ENCODE measurements at regions not wholly inside any gene's neighbourhood (a gene's known extent, or its start where the extent isn't known, plus 50 kb on each side); places are given as distances from the start of the nearest gene placed in this dataset.

DNA sequence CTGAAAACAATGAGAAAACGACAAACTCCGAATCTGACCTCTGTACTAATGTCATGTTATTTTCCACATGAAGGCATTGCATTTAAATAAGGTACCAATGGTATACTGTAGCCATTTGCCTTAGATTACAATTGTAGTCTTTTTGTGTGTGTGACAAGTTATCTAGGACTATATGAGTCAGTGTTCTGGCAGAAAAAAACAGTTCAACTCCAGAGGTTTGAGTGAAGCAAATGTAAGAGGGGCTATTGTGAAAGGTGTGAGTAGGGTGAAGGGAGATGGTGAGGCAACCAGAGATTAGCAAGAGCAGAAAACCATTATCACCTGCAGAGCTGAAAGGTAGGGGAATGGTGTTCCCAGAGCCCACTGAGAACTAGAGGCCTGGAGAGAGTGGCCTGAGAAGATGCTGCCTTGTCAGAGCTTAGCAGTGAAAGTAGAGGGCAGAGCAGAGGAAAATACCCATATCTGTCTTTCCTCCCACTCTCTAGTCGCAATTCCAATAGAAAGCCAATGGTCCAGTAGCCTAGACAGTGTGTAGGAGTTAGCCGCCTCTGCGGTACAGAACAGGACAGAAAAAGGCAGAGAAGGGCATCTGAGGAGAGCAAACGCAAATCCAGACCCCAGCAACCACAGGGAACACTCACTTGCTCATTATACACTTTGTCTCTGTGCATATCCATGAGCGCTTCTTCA is 112.2 kb downstream of the DYRK2 start:
- H3K36me3 ChIP-seq (ENCODE audit: control insufficient read depth, insufficient read depth, low read length, severe bottlenecking): no peaks in the 10 kb centered on the region
- H3K4me3 ChIP-seq (ENCODE audit: low read length): no peak overlapping the region
- no peaks in the 10 kb centered on the region for H3K9me3 ChIP-seq (ENCODE audit: control insufficient read depth, low read length)
- peaks cover 32% of the 10 kb centered on the region for H3K4me1 ChIP-seq (ENCODE audit: control insufficient read depth, insufficient read depth, low read length)
- H3K27me3 ChIP-seq (replicated peaks; ENCODE audit: control insufficient read depth, insufficient read depth, low read length): no peaks in the 10 kb centered on the region
- no peak for DNase-seq (ENCODE audit: low read depth)
- H3K9ac ChIP-seq (ENCODE audit: low read length): peak overlapping the region; percentile 3

DNA sequence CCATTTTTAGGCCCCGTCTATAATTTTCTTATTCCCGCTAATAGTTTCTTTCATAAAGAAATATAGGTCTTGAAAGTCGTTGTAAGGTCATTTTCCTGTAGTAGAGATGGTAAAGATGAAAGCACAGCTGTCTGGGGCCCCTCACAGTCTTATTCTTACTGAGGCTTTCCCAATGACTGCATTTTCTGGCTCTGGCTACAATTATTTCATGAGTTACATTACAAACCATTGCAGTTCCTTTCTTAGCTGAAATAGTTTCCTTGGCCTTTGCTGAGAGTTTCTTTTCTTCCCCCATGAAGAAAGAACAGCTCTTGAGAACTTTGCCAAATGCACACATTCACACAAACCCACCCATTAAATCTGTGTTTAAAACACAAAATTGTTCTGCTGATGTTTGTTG is 113.0 kb downstream of the DYRK2 start:
- Histone ChIP-seq H3K9ac (ENCODE audit: low read length) (peak overlapping the region; percentile 19), H3K36me3 (ENCODE audit: control insufficient read depth, insufficient read depth, low read length, severe bottlenecking) (no peaks in the 10 kb centered on the region), H3K4me1 (ENCODE audit: control insufficient read depth, insufficient read depth, low read length) (peaks cover 40% of the 10 kb centered on the region), H3K27me3 (replicated peaks; ENCODE audit: control insufficient read depth, insufficient read depth, low read length) (no peaks in the 10 kb centered on the region), H3K4me3 (ENCODE audit: low read length) (no peak overlapping the region), H3K9me3 (ENCODE audit: control insufficient read depth, low read length) (no peaks in the 10 kb centered on the region)
- peak; percentile 32 for DNase-seq (ENCODE audit: low read depth)

- Histone ChIP-seq H3K4me3 (ENCODE audit: low read length) (no peak overlapping the region), H3K36me3 (ENCODE audit: control insufficient read depth, insufficient read depth, low read length, severe bottlenecking) (no peaks in the 10 kb centered on the region), H3K9ac (ENCODE audit: low read length) (no peak overlapping the region), H3K27me3 (replicated peaks; ENCODE audit: control insufficient read depth, insufficient read depth, low read length) (no peaks in the 10 kb centered on the region), H3K4me1 (ENCODE audit: control insufficient read depth, insufficient read depth, low read length) (peaks cover 42% of the 10 kb centered on the region), H3K9me3 (ENCODE audit: control insufficient read depth, low read length) (no peaks in the 10 kb centered on the region)
- no peak for DNase-seq (ENCODE audit: low read depth)
Measured at GRCh38 chr12:67764055-67764454, 115.5 kb downstream of the DYRK2 start.

GRCh38 chr12:67764946-67765619 is 116.5 kb downstream of the DYRK2 start:
- H3K4me3 ChIP-seq (ENCODE audit: low read length): no peak overlapping the region
- DNase-seq (ENCODE audit: low read depth): no peak
- H3K9ac ChIP-seq (ENCODE audit: low read length): no peak overlapping the region
- H3K27me3 ChIP-seq (replicated peaks; ENCODE audit: control insufficient read depth, insufficient read depth, low read length): no peaks in the 10 kb centered on the region
- H3K36me3 ChIP-seq (ENCODE audit: control insufficient read depth, insufficient read depth, low read length, severe bottlenecking): no peaks in the 10 kb centered on the region
- H3K4me1 ChIP-seq (ENCODE audit: control insufficient read depth, insufficient read depth, low read length): peaks cover 38% of the 10 kb centered on the region
- H3K9me3 ChIP-seq (ENCODE audit: control insufficient read depth, low read length): no peaks in the 10 kb centered on the region

- Histone ChIP-seq H3K27me3 (replicated peaks; ENCODE audit: control insufficient read depth, insufficient read depth, low read length) (no peaks in the 10 kb centered on the region), H3K9ac (ENCODE audit: low read length) (no peak overlapping the region), H3K4me1 (ENCODE audit: control insufficient read depth, insufficient read depth, low read length) (peaks cover 29% of the 10 kb centered on the region), H3K36me3 (ENCODE audit: control insufficient read depth, insufficient read depth, low read length, severe bottlenecking) (no peaks in the 10 kb centered on the region), H3K9me3 (ENCODE audit: control insufficient read depth, low read length) (no peaks in the 10 kb centered on the region), H3K4me3 (ENCODE audit: low read length) (no peak overlapping the region)
- no peak for DNase-seq (ENCODE audit: low read depth)
Measured at GRCh38 chr12:67765776-67766766, 117.5 kb downstream of the DYRK2 start.

DNA sequence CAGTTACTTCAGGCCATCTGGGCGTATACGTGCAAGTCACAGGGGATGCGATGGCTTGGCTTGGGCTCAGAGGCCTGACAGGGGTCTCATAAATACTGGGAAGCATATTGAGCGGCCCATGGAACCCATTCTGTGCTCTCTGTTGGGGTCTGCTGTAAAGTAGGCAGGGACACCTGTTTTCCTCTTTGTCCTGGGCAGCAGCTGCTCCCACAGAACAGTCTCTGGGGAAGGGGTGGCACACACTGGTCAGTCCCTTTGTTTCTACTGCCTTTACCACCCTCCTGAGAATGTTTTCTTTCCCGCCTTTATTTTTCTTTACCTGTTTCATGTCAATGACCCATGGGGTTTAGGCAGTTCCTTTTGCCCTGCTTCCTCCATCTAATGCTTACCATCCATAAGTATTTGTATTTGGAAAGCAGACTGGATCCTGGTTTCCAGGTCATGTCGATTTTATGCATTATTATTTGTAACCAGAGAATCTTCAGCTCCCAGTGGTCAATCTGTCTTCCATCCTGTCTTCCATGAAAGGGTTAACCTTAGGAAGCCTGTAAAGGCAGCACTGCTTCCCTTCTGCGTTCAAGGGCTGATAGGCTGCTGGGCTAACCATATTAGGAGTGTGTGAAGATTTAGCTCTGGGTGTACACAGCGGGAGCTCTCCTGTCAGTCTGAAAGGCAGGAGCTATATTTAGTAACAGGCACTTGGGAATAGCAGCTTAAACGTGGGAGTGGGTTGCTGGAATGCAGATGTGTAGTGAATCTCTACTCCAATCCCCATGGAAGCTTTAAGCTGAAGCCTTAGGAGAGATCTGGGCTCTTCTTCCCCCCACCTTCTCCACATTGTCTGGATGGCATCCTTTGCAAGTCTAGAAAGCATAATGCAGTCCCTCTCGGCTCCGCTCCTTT is 124.0 kb downstream of the DYRK2 start:
- Histone ChIP-seq H3K27me3 (replicated peaks; ENCODE audit: control insufficient read depth, insufficient read depth, low read length) (no peaks in the 10 kb centered on the region), H3K9me3 (ENCODE audit: control insufficient read depth, low read length) (no peaks in the 10 kb centered on the region), H3K9ac (ENCODE audit: low read length) (no peak overlapping the region), H3K4me1 (ENCODE audit: control insufficient read depth, insufficient read depth, low read length) (peaks cover 3% of the 10 kb centered on the region), H3K36me3 (ENCODE audit: control insufficient read depth, insufficient read depth, low read length, severe bottlenecking) (no peaks in the 10 kb centered on the region), H3K4me3 (ENCODE audit: low read length) (no peak overlapping the region)
- DNase-seq (ENCODE audit: low read depth): peak; percentile 34

- H3K4me1 ChIP-seq (ENCODE audit: control insufficient read depth, insufficient read depth, low read length): peaks cover 3% of the 10 kb centered on the region
- no peaks in the 10 kb centered on the region for H3K36me3 ChIP-seq (ENCODE audit: control insufficient read depth, insufficient read depth, low read length, severe bottlenecking)
- H3K4me3 ChIP-seq (ENCODE audit: low read length): no peak overlapping the region
- DNase-seq (ENCODE audit: low read depth): no peak
- H3K9me3 ChIP-seq (ENCODE audit: control insufficient read depth, low read length): no peaks in the 10 kb centered on the region
- H3K27me3 ChIP-seq (replicated peaks; ENCODE audit: control insufficient read depth, insufficient read depth, low read length): no peaks in the 10 kb centered on the region
- H3K9ac ChIP-seq (ENCODE audit: low read length): no peak overlapping the region
Measured at GRCh38 chr12:67773896-67774295, 125.4 kb downstream of the DYRK2 start.

- DNase-seq (ENCODE audit: low read depth): no peak
- peaks cover 3% of the 10 kb centered on the region for H3K4me1 ChIP-seq (ENCODE audit: control insufficient read depth, insufficient read depth, low read length)
- no peaks in the 10 kb centered on the region for H3K36me3 ChIP-seq (ENCODE audit: control insufficient read depth, insufficient read depth, low read length, severe bottlenecking)
- no peak overlapping the region for H3K9ac ChIP-seq (ENCODE audit: low read length)
- no peaks in the 10 kb centered on the region for H3K9me3 ChIP-seq (ENCODE audit: control insufficient read depth, low read length)
- H3K27me3 ChIP-seq (replicated peaks; ENCODE audit: control insufficient read depth, insufficient read depth, low read length): no peaks in the 10 kb centered on the region
- no peak overlapping the region for H3K4me3 ChIP-seq (ENCODE audit: low read length)
Measured at GRCh38 chr12:67774983-67775587, 126.5 kb downstream of the DYRK2 start.

GRCh38 chr12:67780580-67781084 is 132.1 kb downstream of the DYRK2 start:
- no peak for DNase-seq (ENCODE audit: low read depth)
- Histone ChIP-seq H3K27me3 (replicated peaks; ENCODE audit: control insufficient read depth, insufficient read depth, low read length) (no peaks in the 10 kb centered on the region), H3K9me3 (ENCODE audit: control insufficient read depth, low read length) (no peaks in the 10 kb centered on the region), H3K9ac (ENCODE audit: low read length) (no peak overlapping the region), H3K4me3 (ENCODE audit: low read length) (no peak overlapping the region), H3K4me1 (ENCODE audit: control insufficient read depth, insufficient read depth, low read length) (no peaks in the 10 kb centered on the region), H3K36me3 (ENCODE audit: control insufficient read depth, insufficient read depth, low read length, severe bottlenecking) (no peaks in the 10 kb centered on the region)

GRCh38 chr12:67782573-67782972 is 134.0 kb downstream of the DYRK2 start:
- DNase-seq (ENCODE audit: low read depth): no peak

More at GRCh38 chr12:67782573-67782972, 134.0 kb downstream of the DYRK2 start:
- H3K4me1 ChIP-seq (ENCODE audit: control insufficient read depth, insufficient read depth, low read length): no peaks in the 10 kb centered on the region
- H3K9ac ChIP-seq (ENCODE audit: low read length): no peak overlapping the region
- H3K9me3 ChIP-seq (ENCODE audit: control insufficient read depth, low read length): no peaks in the 10 kb centered on the region
- H3K27me3 ChIP-seq (replicated peaks; ENCODE audit: control insufficient read depth, insufficient read depth, low read length): no peaks in the 10 kb centered on the region
- no peak overlapping the region for H3K4me3 ChIP-seq (ENCODE audit: low read length)
- no peaks in the 10 kb centered on the region for H3K36me3 ChIP-seq (ENCODE audit: control insufficient read depth, insufficient read depth, low read length, severe bottlenecking)
